ENCODE measurements at regions not wholly inside any gene's neighbourhood (a gene's known extent, or its start where the extent isn't known, plus 50 kb on each side); places are given as distances from the start of the nearest gene placed in this dataset.

DNA sequence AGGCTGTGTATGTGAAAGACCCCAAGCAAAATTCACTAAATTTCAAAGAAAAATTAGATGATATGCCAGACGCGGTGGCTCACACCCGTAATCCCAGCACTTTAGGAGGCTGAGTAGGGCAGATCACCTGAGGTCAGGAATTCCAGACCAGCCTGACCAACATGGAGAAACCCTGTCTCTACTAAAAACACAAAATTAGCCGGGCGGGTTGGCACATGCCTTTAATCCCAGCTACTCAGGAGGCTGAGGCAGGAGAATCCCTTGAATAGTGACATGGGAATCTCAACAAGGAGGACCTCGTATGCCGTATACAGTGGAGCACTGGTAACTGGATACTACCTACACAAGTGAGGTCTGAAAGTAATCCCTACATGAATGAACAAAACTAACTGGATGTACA, 92.7 kb upstream of the JARID2 start:
- no TSS peak for BruUV-seq (replicated peaks)
- ChIA-PET POLR2A (ENCODE audit: unreplicated experiment) (no interaction called here), CTCF (no interaction called here)
- Histone ChIP-seq H3K4me1 (replicated peaks; ENCODE audit: insufficient read depth) (peaks cover 10% of the 10 kb centered on the region), H2AFZ (no peak overlapping the region), H3K4me3 (no peak overlapping the region), H3K79me2 (ENCODE audit: low read depth) (no peaks in the 10 kb centered on the region), H3K9me2 (ENCODE audit: insufficient read depth) (no peaks in the 10 kb centered on the region), H3K36me3 (ENCODE audit: low read depth) (no peaks in the 10 kb centered on the region), H4K20me1 (ENCODE audit: insufficient read depth) (no peaks in the 10 kb centered on the region), H3K27me3 (ENCODE audit: insufficient read depth, low read depth) (no peaks in the 10 kb centered on the region), H3F3A (ENCODE audit: insufficient read depth, low read depth) (peaks cover 7% of the 10 kb centered on the region; the same call in 1 of the 2 replicates), H3K9me3 (ENCODE audit: insufficient read depth, low read depth) (no peaks in the 10 kb centered on the region), H3K4me2 (no peak overlapping the region), H3K27ac (no peak overlapping the region)
- no peak for DNase-seq
- TF ChIP-seq EZH2 (IDR thresholded peaks at IDR 0.05; ENCODE audit: low read depth) = no peak
- TF ChIP-seq, protein P1, sequence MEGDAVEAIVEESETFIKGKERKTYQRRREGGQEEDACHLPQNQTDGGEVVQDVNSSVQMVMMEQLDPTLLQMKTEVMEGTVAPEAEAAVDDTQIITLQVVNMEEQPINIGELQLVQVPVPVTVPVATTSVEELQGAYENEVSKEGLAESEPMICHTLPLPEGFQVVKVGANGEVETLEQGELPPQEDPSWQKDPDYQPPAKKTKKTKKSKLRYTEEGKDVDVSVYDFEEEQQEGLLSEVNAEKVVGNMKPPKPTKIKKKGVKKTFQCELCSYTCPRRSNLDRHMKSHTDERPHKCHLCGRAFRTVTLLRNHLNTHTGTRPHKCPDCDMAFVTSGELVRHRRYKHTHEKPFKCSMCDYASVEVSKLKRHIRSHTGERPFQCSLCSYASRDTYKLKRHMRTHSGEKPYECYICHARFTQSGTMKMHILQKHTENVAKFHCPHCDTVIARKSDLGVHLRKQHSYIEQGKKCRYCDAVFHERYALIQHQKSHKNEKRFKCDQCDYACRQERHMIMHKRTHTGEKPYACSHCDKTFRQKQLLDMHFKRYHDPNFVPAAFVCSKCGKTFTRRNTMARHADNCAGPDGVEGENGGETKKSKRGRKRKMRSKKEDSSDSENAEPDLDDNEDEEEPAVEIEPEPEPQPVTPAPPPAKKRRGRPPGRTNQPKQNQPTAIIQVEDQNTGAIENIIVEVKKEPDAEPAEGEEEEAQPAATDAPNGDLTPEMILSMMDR (conservative IDR thresholded peaks at IDR 0.05) = no peak
- intact Hi-C loops (cut with micrococcal nuclease; ENCODE audit: unreplicated experiment) = no loop called here

DNA sequence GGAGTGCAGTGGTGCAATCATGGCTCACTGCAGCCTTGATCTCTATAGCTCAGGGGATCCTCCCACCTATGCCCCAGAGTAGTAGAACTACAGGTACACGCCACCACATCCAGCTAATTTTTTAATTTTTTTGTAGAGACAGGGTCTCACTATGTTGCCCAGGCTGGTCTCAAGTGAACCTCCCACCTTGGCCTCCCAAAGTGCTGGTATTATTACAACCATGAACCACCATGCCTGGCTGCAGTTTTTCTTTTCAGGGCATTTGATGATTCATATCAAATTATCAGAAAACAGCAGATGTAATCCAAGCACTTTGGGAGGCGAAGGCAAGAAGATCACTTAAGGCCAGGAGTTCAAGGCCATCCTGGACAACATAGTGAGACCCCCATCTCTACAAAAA, 88.4 kb upstream of the JARID2 start:
- intact Hi-C loops (cut with micrococcal nuclease; ENCODE audit: unreplicated experiment) = no loop called here
- no peak overlapping the region for H3K27ac ChIP-seq
- no peak for DNase-seq
- H3K4me2 ChIP-seq = no peak overlapping the region
- H3K27me3 ChIP-seq (ENCODE audit: insufficient read depth, low read depth) = no peaks in the 10 kb centered on the region
- TF ChIP-seq, protein P1 (conservative IDR thresholded peaks at IDR 0.05) = no peak
- no peak for TF ChIP-seq EZH2 (IDR thresholded peaks at IDR 0.05; ENCODE audit: low read depth)
- H4K20me1 ChIP-seq (ENCODE audit: insufficient read depth) = no peaks in the 10 kb centered on the region
- CTCF ChIA-PET = no interaction called here
- POLR2A ChIA-PET (ENCODE audit: unreplicated experiment) = no interaction called here
- H3K4me3 ChIP-seq = no peak overlapping the region
- H2AFZ ChIP-seq = no peak overlapping the region
- no peaks in the 10 kb centered on the region for H3K79me2 ChIP-seq (ENCODE audit: low read depth)
- H3F3A ChIP-seq (ENCODE audit: insufficient read depth, low read depth) = no peaks in the 10 kb centered on the region
- no peaks in the 10 kb centered on the region for H3K9me2 ChIP-seq (ENCODE audit: insufficient read depth)
- H3K4me1 ChIP-seq (replicated peaks; ENCODE audit: insufficient read depth) = no peaks in the 10 kb centered on the region
- BruUV-seq (replicated peaks) = no TSS peak
- no peaks in the 10 kb centered on the region for H3K36me3 ChIP-seq (ENCODE audit: low read depth)
- H3K9me3 ChIP-seq (ENCODE audit: insufficient read depth, low read depth) = no peaks in the 10 kb centered on the region

GRCh38 chr6:15158821-15159619, 86.8 kb upstream of the JARID2 start:
- Histone ChIP-seq H4K20me1 (ENCODE audit: insufficient read depth) (no peaks in the 10 kb centered on the region), H3K79me2 (ENCODE audit: low read depth) (no peaks in the 10 kb centered on the region), H3K9me2 (ENCODE audit: insufficient read depth) (no peaks in the 10 kb centered on the region), H3K27ac (no peak overlapping the region), H3K4me2 (no peak overlapping the region), H3K4me1 (replicated peaks; ENCODE audit: insufficient read depth) (no peaks in the 10 kb centered on the region), H3F3A (ENCODE audit: insufficient read depth, low read depth) (no peaks in the 10 kb centered on the region), H3K9me3 (ENCODE audit: insufficient read depth, low read depth) (no peaks in the 10 kb centered on the region), H2AFZ (no peak overlapping the region), H3K36me3 (ENCODE audit: low read depth) (no peaks in the 10 kb centered on the region), H3K4me3 (no peak overlapping the region), H3K27me3 (ENCODE audit: insufficient read depth, low read depth) (no peaks in the 10 kb centered on the region)
- ChIA-PET CTCF (interaction anchor here (0.7 kb wide), 1 partner anchor 82 kb away, joined by 16 read pairs; no protein-coding TSS in a partner anchor), POLR2A (ENCODE audit: unreplicated experiment) (no interaction called here)
- BruUV-seq (replicated peaks) = no TSS peak
- no peak for DNase-seq
- intact Hi-C loops (cut with micrococcal nuclease; ENCODE audit: unreplicated experiment) = no loop called here
- TF ChIP-seq, protein P1 (conservative IDR thresholded peaks at IDR 0.05) = no peak
- TF ChIP-seq EZH2 (IDR thresholded peaks at IDR 0.05; ENCODE audit: low read depth) = no peak
